GM19035 (cell line): ENCODE measurements at regions not wholly inside any gene's neighbourhood (a gene's known extent, or its start where the extent isn't known, plus 50 kb on each side); places are given as distances from the start of the nearest gene placed in this dataset.
"Not testable (repeated sequence)": the region's sequence is repeated elsewhere in the genome, so short reads cannot be mapped to it uniquely, and the experiment has no call there.

Source experiments
- ATAC-seq: cut with Tn5 transposase; IDR thresholded peaks from one replicate; pipeline ENCODE4 v1.9.1; 2021; ENCODE audit not compliant: unreplicated experiment

DNA sequence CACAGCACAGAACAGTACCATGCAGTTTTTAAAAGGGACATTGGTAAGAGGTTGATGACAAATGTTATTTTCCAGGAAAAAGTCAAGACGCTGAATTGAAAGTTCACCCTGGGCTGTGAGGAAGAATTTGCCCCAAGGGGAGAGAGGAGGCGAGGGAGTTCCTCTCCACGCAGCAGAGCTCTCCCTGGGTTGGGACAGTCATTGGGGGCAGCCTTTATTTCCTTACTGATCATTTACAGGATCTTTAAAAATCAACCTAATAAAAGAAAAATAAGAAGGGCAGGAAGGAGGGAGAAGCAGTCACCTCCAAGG lies 49.9 kb upstream of the WNT7B start:
- ATAC-seq = no peak

DNA sequence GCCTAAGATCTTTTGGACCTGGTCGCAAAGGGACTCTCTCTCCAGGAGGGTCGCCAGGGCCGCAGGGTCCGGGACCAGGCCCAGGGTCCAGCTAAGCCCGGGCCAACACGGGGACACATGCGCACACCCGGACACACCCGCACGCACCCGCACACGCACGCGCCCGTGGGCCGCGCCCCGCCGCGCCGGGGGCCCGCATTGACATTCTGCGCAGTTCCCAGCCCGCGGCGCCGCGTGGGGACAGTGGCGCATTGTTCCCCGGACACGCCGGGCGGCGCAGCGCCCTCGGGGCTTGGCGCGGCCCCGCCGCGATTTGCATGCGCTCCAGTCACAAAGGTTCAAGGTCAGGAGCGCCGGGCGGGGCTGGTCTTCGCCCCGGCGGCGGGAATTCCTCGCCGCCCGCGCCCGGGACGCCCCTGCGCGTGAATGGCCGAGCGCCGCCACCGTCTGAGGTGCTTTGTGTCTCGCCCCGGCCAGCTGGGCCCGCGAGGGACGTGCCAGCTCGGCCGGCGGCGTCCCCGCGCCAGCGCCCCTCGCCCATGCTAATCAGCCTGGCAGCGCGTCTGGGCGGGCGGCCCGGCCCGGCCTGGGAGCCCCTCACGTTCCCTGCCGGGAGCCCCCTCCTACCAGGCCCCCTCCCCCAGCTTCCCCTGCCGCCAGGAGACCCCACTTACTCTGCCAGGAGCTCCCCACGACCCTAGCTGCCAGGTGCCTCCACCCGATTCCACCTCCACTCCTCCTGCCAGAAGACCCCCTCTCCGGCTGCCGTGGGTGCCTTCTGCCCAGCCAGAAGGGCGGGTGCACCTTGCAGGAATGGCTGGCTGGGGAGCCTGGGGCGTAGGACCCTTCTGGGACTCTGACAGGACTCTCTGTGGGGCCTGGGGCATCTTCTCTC lies 50.5 kb upstream of the WNT7B start:
- ATAC-seq = no peak

DNA sequence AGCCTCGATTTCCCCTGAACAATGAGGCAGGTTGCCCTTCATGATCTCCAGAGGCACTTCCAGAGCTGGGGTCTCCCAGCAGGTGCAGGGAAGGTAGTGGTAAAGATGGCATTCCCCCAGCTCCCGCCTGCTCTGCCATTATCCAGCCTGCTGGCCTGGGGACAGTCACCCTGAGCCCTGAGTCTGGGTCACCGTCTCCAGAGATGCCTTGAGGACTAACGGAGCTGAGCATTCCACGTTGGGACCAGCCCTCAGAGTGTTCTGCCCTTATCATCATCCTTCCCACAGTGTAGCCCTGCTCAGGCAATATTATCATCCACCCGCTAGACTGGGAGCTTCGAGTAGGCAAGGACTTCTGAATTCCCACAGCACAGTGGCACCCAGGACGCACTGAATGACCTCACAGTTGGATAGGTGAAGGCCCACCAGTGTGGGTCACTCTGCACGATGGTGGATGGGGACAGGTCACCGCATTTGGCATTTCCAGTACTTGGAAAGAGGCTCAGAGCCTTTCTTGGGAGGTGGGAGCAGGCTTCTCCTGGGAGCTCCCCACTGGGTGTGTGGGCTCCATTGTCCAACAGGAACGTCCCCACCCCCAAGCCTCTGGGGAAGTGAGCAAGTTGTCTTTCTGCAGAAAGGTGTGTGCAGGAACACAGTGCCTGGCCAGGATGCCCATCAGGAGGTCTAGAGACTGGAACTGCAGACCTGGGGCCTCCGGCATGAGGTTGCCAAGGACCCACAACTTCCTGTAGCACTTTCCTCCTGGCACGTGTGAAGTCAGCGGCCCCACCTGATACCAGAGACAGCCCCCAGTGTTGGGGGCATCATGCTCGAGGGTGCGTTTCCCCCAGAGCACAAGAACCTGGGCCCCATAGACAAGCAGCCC lies 51.4 kb upstream of the WNT7B start:
- ATAC-seq = no peak

DNA sequence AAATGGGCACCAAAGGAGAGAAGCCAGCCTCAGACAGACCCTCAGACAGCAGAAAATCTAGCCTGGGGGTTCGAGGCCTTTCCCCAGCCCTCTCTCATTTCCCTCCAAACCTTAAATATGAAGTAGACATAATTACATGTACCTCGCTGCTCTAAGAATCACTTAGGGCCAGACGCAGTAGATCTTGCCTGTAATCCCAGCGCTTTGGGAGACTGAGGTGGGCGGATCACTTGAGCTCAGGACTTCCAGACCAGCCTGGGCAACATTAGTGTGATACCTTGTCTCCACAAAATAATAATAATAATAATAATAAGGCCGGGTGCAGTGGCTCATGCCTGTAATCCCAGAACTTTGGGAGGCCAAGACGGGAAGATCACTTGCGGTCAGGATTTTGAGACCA lies 52.1 kb upstream of the WNT7B start:
- no peak for ATAC-seq

DNA sequence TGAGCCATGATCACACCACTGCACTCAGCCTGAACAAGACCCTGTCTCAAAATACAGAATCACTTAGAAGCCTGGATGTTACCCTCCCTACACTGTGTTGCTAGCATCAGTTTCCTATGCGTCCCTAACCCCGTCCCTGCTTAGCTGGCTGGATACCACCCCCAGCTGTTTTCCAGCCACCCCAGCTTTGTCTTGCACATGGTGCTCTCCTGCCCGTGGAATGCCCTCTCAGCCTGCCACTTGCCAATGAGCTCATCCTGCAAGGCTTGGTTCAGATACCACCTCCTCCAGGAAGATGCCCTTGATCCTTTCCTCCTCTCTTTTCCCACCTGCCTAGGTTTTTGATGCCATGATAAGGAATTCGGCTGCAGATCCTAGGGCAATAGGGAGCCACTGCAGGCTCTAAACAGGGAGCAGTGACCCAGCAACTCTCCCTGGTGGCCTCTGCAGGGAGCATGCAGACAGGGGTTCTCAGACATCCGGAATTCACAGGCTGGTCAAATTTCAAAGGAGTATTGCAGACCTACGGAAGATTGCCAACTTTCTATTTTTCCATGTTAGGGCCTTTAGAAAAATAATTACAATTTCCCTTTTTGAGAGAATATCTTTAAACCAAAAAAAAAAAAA lies 52.7 kb upstream of the WNT7B start:
- no peak for ATAC-seq

DNA sequence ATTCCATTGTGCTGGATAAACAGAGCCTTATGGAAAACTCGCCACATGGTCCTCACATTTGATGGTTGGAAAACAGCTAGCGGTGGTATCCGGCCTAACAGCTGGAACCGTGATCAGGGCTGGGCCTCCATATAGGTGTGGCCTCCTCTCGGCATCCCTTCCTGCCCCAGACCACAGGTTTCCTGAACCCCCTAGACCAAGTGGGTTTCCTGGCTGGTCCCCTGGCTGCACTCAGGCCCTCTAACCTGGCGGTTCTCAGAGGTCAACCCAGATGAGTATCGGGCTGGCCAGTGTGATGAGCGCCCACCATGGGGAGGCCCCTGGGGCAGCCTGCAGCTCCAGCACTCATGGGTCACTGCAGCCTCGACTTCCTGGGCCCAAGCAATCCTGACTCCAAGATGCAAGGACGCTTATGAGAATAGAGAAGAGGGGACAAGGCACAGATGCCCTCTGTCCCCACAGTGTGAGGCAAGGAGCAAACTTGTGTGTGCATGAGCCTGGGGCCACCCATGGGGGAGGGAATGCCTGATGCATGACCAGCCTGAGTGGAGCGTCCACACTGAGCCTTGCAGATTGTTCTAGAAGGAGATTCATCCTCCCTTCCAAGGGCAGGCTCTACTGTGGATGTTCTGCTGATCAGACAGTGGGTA lies 53.4 kb upstream of the WNT7B start:
- no peak for ATAC-seq

DNA sequence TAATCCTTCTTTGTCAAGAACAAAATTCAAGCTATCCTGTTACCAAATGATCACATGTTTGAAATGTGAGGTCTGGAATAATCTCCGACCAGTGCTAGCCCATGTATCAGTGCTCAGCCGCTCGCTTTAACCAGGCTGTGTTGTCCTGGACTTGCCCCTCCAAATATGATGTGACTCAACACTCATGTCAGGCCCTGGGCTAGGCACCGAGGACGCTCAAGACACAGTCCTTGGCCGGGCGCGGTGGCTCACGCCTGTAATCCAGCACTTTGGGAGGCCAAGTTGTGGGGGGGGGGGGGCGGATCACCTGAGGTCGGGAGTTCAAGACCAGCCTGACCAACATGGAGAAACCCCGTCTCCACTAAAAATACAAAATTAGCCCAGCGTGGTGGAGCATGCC lies 54.1 kb upstream of the WNT7B start:
- no peak for ATAC-seq

DNA sequence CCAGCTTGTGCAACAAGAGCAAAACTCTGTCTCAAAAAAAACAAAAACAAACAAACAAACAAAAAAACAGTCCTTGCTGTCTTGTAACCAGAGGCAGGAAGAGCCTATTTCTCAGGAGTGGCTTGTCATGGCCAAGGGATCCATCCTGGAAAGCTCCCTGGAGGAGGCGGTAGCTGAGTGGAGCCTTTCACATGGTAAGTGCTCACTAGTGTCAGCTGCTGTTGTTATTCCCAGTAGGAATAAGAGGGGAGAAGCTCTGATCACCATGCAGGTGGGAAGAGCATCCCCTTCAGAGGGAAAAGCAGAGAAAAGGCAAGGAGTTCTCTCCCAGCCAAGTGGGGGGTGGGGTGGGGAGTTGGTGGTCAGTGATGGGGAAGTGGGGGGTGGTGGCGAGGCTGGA lies 54.6 kb upstream of the WNT7B start:
- ATAC-seq = no peak

DNA sequence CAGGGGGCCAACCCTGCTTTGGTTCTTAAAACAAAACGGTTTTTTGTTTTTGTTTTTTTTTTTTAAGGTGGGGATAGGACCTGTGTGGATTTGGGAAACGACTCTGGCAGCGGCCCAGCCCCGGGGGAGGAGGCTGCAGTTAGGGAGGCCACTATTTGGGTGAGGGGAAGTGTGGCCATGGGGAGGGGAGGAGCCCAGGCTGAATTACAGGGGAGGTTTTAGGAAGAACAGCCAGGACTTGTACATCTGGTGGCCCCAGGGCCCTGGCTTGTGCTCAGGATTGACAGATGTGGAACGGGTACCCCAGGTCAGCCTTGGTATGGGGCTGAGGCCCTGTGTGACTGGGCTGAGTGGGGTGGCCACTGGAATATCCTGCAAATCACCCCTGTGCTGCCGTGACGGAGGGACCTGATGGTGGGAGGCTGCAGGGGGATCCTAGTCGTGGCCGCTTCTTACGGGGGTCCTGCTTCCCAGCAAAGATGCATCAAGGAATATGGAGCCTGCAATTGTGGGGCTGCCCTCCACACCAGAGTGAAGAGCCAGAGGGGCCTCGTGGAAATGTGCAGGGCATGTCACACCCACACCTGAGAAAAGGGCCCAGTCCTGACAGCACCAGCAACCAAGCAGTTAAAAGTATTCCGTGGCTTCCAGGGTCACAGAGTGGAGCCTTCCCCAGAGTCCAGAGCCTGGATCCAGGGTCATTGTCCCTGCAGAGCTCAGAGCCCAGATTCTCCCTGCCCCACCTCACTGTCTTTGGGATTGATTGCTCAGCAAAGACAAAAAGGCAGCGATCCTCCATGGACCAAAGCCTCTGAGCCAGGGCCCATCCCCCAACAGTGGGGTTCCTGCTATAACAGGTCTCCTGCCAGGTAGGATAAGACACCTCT lies 55.2 kb upstream of the WNT7B start:
- ATAC-seq = no peak

DNA sequence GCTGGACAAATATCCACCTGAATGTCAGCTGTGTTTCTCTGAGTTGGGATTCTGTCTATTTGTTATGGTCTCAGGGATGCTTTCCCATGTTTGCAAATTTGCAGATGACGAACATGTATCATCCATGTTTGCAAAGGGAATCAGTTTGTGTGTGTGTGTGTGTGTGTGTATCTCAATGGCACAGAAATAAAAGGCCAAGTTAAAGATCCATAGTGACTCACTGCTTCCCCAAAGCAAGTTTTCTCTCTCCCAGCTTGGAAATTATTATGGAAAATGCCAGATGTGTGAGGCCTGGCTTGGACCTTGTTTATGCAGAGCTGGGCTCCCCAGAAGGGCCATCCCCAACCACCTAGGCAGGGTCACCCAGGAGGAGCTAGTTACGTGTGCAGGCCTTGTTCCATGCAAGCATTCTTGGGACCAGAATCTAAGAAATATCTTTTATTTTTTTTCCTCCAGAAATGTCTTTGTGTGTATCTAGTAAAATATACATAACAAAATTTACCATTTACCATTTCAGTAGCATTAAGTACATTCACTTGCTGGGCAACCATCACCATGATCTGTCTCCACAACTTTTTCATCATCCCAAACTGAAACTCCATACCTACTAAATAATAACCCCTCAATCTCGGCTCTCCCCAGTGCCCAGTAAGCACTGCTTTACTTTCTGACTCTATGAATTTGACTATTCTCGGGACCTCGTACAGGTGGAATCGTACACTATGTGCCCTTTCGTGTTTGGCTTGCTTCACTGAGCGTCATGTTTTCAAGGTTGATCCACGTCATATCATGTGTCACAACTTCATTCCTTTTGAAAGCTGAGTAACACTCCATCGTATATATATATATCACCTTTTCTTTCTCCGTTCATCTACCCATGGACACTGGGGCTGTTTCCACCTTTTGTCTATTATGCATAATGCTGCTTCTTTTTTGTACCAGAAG lies 56.6 kb upstream of the WNT7B start:
- no peak for ATAC-seq

DNA sequence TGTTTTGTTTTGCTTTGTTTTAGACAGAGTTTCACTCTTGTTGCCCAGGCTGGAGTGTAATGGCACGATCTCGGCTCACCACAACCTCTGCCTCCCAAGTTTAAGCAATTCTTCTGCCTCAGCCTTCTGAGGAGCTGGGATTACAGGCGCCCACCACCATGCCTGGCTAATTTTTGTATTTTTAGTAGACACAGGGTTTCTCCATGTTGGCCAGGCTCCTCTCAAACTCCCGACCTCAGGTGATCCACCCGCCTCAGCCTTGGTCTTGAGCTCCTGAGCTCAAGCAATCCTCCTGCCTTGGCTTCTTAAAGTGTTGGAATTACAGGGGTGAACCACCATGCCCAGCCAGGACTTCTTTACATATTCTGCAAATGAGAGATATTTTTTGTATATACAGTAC lies 57.5 kb upstream of the WNT7B start:
- ATAC-seq = not testable (repeated sequence)

DNA sequence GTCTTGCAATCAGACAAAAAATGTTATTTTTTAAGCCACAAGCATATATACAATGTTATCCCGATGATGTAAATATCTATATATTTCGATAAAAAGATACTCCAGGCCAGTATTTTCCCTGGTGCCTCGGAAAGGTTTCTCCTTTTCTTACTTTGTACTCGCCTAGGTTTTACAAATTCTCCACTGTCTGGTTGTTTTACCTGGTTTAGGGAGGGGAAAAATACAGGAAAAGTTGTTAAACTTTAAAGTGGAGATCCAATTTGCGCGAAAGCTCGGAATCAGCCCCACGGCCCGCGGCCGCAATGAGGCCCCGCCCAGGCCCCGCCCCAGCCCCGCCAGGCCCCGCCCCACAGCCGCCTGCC lies 58.4 kb upstream of the WNT7B start:
- no peak for ATAC-seq

DNA sequence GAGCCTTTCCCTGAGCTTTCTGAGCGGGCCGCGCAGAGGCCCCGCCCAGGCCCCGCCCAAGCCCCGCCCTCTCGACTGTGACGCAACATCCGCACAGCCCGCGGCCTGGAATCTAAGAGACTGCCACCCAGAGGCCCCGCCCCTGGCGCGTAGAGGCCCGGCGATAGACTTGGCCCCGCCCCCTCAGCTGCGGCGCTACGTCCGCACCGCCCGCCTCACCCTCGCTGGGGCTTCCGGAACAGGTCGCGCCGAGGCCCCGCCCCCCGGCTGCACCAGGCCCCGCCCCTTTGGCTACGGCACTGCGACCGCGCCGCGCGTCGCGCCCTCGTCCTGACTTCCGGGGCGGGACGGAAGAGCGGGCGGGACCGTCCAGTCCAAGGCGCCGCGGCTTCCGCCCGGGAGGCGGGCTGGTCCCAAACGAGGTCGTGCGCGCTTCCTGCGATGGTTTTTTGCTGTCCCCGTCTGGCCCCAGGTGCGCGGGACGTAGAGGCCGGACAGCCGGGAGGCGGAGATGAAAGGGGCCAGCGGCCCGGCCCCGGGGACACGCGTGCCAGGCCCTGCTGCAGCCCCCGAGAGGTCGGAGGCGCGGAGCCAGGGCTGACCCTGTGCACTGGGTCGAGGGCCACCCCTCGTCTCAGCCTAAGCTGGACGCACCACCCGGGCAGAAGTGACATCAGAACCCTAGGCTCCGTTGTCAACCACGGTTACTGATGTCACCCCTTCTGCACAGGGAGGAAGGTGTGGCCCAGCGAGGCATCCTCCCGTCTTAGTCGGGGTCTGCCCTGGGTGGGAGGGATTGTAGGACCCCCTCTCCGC lies 59.0 kb upstream of the WNT7B start:
- peak; percentile 96 for ATAC-seq

DNA sequence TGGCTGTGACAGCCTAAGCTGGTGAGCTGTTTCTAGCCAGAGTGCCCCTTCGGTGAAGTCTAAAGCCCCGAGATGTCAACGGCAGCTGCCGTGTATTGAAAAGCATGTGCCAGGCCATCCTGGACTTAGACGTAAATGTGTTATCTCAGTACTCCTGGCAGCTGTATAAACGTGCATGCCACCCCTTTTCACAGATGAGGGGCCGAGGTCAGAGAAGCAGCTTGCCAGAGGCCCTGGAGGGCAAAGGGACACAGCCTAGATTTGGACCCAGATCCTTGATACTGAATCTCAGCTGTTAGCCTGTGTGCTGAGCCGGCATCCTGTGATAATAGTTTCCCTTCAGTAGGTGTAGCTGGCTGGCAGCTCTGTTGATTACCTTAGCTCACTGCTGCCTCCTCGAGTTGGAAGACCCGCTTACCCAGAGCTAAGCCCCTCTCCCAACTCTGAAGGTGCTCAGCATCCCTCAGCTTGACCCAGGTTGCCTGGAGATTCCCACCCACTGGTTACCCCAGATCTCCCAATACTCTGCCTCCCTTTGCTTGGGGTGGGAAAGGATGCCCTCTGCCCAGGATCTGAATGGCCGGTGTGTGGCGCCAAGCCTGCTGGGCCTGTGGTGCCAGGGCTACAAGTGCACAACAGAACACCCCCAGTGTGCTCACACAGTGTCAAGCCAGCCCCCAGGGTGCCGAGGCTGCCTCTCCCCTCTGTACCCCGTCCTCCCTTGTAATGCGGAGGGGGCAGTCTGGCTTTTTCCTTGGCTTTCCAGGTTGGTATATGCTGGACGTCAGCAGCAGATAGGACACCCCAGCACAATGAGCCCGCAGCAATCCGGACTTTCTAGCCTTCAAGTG lies 59.8 kb upstream of the WNT7B start:
- peak; percentile 3 for ATAC-seq

DNA sequence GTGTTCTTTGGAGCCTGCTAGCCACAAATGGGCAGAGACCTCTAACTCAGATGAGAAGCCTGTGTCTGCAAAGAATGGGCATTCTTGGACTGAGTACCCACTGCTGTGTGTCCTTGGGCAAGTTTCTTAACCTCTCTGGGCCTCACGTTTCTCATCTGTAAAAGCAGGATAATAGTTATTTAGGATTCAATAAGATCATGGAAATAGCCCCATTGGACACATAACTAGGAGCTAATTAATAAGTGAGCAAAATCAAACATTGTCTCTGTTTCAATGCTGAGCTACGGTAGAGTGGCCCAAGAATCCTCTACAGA lies 61.2 kb upstream of the WNT7B start:
- ATAC-seq = no peak

DNA sequence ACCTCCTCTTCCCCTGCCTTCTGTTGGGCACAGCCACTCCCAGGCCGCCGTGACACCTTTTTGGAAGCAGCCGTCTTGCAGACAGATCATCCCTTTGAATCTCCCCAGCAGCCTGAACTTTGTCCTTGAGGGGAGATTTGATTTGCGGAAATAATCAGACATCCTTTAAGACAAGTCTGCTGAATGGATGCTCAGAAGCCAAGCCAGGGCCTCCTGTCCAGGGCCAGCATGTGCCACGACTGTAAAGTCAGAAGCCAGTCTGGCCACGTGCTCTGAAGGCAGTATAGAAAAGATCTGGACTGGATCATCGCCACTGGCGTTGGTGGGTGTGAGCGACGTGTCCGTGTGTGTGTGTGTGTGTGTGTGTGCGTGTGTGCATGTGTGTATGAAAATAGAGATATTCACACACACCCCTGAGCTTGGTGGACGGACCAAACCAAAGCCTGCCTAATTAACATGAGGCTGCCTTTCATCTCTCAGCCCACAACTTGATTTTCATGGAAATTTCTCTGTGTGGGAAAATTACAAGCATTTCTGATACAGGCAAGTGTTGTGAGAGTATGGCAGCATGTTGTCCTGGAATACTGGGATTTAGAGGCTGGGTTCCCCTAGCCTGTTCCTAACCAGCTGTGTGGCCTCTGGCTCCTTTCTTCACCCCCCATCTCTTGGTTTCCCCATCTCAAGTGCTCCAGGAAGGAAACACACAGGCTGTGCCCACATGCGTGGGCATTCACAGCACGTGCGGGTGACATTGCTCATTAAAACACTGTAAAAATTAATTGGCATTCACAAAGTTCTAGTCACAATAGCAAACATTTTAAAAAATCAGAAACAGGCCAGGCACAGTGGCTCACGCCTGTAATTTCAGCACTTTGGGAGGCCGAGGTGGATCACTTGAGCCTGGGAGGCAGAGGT lies 61.8 kb upstream of the WNT7B start:
- no peak for ATAC-seq

DNA sequence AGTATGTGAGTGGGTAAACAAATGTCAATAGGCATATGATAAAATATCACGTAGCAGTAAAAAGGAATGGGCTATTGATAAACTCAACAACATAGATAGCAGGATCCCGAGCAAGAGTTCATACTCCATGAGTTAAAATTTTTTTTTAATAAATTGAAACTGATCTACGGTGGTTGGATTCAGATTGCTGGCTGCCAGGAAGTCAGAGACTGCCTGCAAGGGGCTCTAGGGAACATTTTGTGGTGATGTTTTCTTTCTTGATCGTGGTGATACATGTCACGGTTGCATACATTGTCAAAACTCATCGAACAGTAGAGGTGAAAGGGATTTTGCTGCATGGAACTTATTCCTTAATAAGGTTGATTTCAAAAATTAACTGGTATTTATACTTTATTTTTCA lies 62.6 kb upstream of the WNT7B start:
- no peak for ATAC-seq
